ENCODE measurements at regions not wholly inside any gene's neighbourhood (a gene's known extent, or its start where the extent isn't known, plus 50 kb on each side); places are given as distances from the start of the nearest gene placed in this dataset.

- no peak overlapping the region for H3K4me3 ChIP-seq (ENCODE audit: low read depth, low read length, poor library complexity, severe bottlenecking)
- DNase-seq (ENCODE audit: low spot score) = no peak
- H3K4me1 ChIP-seq (ENCODE audit: insufficient read depth, low read length, poor library complexity, severe bottlenecking) = no peaks in the 10 kb centered on the region
- BruUV-seq (replicated peaks) = no TSS peak
- CTCF ChIA-PET = interaction anchor here (0.5 to 0.7 kb wide), 2 partner anchors 9 to 114 kb away, joined by 3 to 5 read pairs; no protein-coding TSS in a partner anchor
- intact Hi-C loops (cut with micrococcal nuclease; ENCODE audit: unreplicated experiment) = loop anchor here (10.0 kb wide), 1 partner anchor 417 kb away; no protein-coding TSS in a partner anchor
- TF ChIP-seq CTCF (conservative IDR thresholded peaks at IDR 0.05; ENCODE audit: low read depth, low read length) = no peak
- no peak for TF ChIP-seq EZH2 (IDR thresholded peaks at IDR 0.05; ENCODE audit: borderline replicate concordance, low read depth, low read length, poor library complexity, severe bottlenecking)
- no peaks in the 10 kb centered on the region for H3K9me3 ChIP-seq (ENCODE audit: low read depth, low read length, poor library complexity, severe bottlenecking)
- no peak overlapping the region for H3K27ac ChIP-seq (ENCODE audit: low read depth, low read length, poor library complexity, severe bottlenecking)
- H3K36me3 ChIP-seq (ENCODE audit: insufficient read depth, low read length, poor library complexity, severe bottlenecking) = no peaks in the 10 kb centered on the region
- H3K27me3 ChIP-seq (replicated peaks; ENCODE audit: insufficient read depth, low read depth, low read length, poor library complexity) = no peaks in the 10 kb centered on the region
- POLR2A ChIA-PET (ENCODE audit: low non-redundant PET) = no interaction called here
Measured at GRCh38 chr10:114708084-114708483, 50.0 kb upstream of the ABLIM1 start.

- CTCF ChIA-PET = no interaction called here
- Histone ChIP-seq H3K27ac (ENCODE audit: low read depth, low read length, poor library complexity, severe bottlenecking) (no peak overlapping the region), H3K36me3 (ENCODE audit: insufficient read depth, low read length, poor library complexity, severe bottlenecking) (no peaks in the 10 kb centered on the region), H3K4me1 (ENCODE audit: insufficient read depth, low read length, poor library complexity, severe bottlenecking) (no peaks in the 10 kb centered on the region), H3K9me3 (ENCODE audit: low read depth, low read length, poor library complexity, severe bottlenecking) (no peaks in the 10 kb centered on the region), H3K4me3 (ENCODE audit: low read depth, low read length, poor library complexity, severe bottlenecking) (no peak overlapping the region), H3K27me3 (replicated peaks; ENCODE audit: insufficient read depth, low read depth, low read length, poor library complexity) (no peaks in the 10 kb centered on the region)
- no TSS peak for BruUV-seq (replicated peaks)
- DNase-seq (ENCODE audit: low spot score) = peak; percentile 43
- POLR2A ChIA-PET (ENCODE audit: low non-redundant PET) = no interaction called here
- TF ChIP-seq CTCF (conservative IDR thresholded peaks at IDR 0.05; ENCODE audit: low read depth, low read length) (no peak), EZH2 (IDR thresholded peaks at IDR 0.05; ENCODE audit: borderline replicate concordance, low read depth, low read length, poor library complexity, severe bottlenecking) (no peak)
- intact Hi-C loops (cut with micrococcal nuclease; ENCODE audit: unreplicated experiment) = loop anchor here (10.0 kb wide), 1 partner anchor 416 kb away; no protein-coding TSS in a partner anchor
Measured at GRCh38 chr10:114708717-114709335, 50.8 kb upstream of the ABLIM1 start.

- ChIA-PET POLR2A (ENCODE audit: low non-redundant PET) (no interaction called here), CTCF (no interaction called here)
- Histone ChIP-seq H3K27me3 (replicated peaks; ENCODE audit: insufficient read depth, low read depth, low read length, poor library complexity) (no peaks in the 10 kb centered on the region), H3K4me1 (ENCODE audit: insufficient read depth, low read length, poor library complexity, severe bottlenecking) (no peaks in the 10 kb centered on the region), H3K4me3 (ENCODE audit: low read depth, low read length, poor library complexity, severe bottlenecking) (no peak overlapping the region), H3K27ac (ENCODE audit: low read depth, low read length, poor library complexity, severe bottlenecking) (no peak overlapping the region), H3K9me3 (ENCODE audit: low read depth, low read length, poor library complexity, severe bottlenecking) (no peaks in the 10 kb centered on the region), H3K36me3 (ENCODE audit: insufficient read depth, low read length, poor library complexity, severe bottlenecking) (no peaks in the 10 kb centered on the region)
- BruUV-seq (replicated peaks) = no TSS peak
- TF ChIP-seq CTCF (conservative IDR thresholded peaks at IDR 0.05; ENCODE audit: low read depth, low read length) = no peak
- no peak for TF ChIP-seq EZH2 (IDR thresholded peaks at IDR 0.05; ENCODE audit: borderline replicate concordance, low read depth, low read length, poor library complexity, severe bottlenecking)
- DNase-seq (ENCODE audit: low spot score) = no peak
- intact Hi-C loops (cut with micrococcal nuclease; ENCODE audit: unreplicated experiment) = loop anchor here (10.0 kb wide), 1 partner anchor 415 kb away; no protein-coding TSS in a partner anchor
Measured at GRCh38 chr10:114709984-114710383, 51.9 kb upstream of the ABLIM1 start.

All from A673 (cell line).